Muscle of leg (tissue), 3 donors: ENCODE measurements at regions not wholly inside any gene's neighbourhood (a gene's known extent, or its start where the extent isn't known, plus 50 kb on each side); places are given as distances from the start of the nearest gene placed in this dataset.

ENCODE experiments used
- DNase-seq: peaks from one replicate; pipeline ENCODE4 v3.0.0; 2013
- H3K27ac ChIP-seq: one replicate; pipeline ENCODE4 v1.5.1; 2013; ENCODE audit warnings: mild to moderate bottlenecking, low read length, control low read depth
- H3K27me3 ChIP-seq: one replicate; pipeline ENCODE4 v1.6.1; 2013; ENCODE audit warnings: low read length; ENCODE audit not compliant: control insufficient read depth, insufficient read depth
- H3K36me3 ChIP-seq: one replicate; pipeline ENCODE4 v1.6.1; 2013; ENCODE audit warnings: low read length; ENCODE audit not compliant: control insufficient read depth, insufficient read depth
- H3K4me1 ChIP-seq: one replicate; pipeline ENCODE4 v1.6.1; 2013; ENCODE audit warnings: low read length; ENCODE audit not compliant: control insufficient read depth, insufficient read depth
- H3K4me3 ChIP-seq: one replicate; pipeline ENCODE4 v1.5.1; 2013; ENCODE audit warnings: low read length, control low read depth
- H3K9me3 ChIP-seq: replicated peaks from 2 replicates; pipeline ENCODE4 v1.6.1; 2013; ENCODE audit warnings: low read depth, low read length; ENCODE audit not compliant: control insufficient read depth
- WGBS: methylation state at CpG from one replicate; pipeline ENCODE4 v1.1.5; 2013; ENCODE audit warnings: missing lambda C conversion rate; ENCODE audit not compliant: insufficient coverage; 5-methylcytosine and 5-hydroxymethylcytosine counted together

- H3K9me3 ChIP-seq, result no peaks in the 10 kb centered on the region
- no peak overlapping the region for H3K27ac ChIP-seq
- H3K36me3 ChIP-seq, result no peaks in the 10 kb centered on the region
- no CpG with 5 or more reads among the region's 3 CpGs for WGBS
- no peaks in the 10 kb centered on the region for H3K4me1 ChIP-seq
- DNase-seq, result no peak
- no peak overlapping the region for H3K4me3 ChIP-seq
- H3K27me3 ChIP-seq, result no peaks in the 10 kb centered on the region
These were observed 351.5 kb downstream of the TMA16 start for GRCh38 chr4:163846008-163846407.

- H3K36me3 ChIP-seq, result no peaks in the 10 kb centered on the region
- no CpG with 5 or more reads among the region's 3 CpGs for WGBS
- H3K9me3 ChIP-seq, result no peaks in the 10 kb centered on the region
- no peaks in the 10 kb centered on the region for H3K4me1 ChIP-seq
- H3K4me3 ChIP-seq, result no peak overlapping the region
- H3K27me3 ChIP-seq, result no peaks in the 10 kb centered on the region
- no peak overlapping the region for H3K27ac ChIP-seq
- no peak for DNase-seq
These were observed 357.8 kb downstream of the TMA16 start for GRCh38 chr4:163852246-163852645.

- H3K27me3 ChIP-seq, result no peaks in the 10 kb centered on the region
- no peaks in the 10 kb centered on the region for H3K4me1 ChIP-seq
- no peak overlapping the region for H3K27ac ChIP-seq
- no peaks in the 10 kb centered on the region for H3K9me3 ChIP-seq
- WGBS, result no CpG with 5 or more reads among the region's 3 CpGs
- DNase-seq, result no peak
- no peak overlapping the region for H3K4me3 ChIP-seq
- no peaks in the 10 kb centered on the region for H3K36me3 ChIP-seq
These were observed 363.4 kb downstream of the TMA16 start for GRCh38 chr4:163857903-163858302.

GRCh38 chr4:163858515-163858914, 364.0 kb downstream of the TMA16 start:
- no peak for DNase-seq
- Histone ChIP-seq H3K27me3 (no peaks in the 10 kb centered on the region), H3K9me3 (no peaks in the 10 kb centered on the region), H3K4me1 (no peaks in the 10 kb centered on the region), H3K36me3 (no peaks in the 10 kb centered on the region), H3K4me3 (no peak overlapping the region), H3K27ac (no peak overlapping the region)
- no CpG with 5 or more reads among the region's 3 CpGs for WGBS

- Histone ChIP-seq H3K27ac (no peak overlapping the region), H3K4me1 (no peaks in the 10 kb centered on the region), H3K27me3 (no peaks in the 10 kb centered on the region), H3K36me3 (no peaks in the 10 kb centered on the region), H3K9me3 (no peaks in the 10 kb centered on the region), H3K4me3 (no peak overlapping the region)
- DNase-seq, result no peak
- WGBS, result 86% methylated on average over 1 of the region's 2 CpGs
These were observed 368.6 kb downstream of the TMA16 start for GRCh38 chr4:163863082-163863481.

- DNase-seq, result no peak
- H3K4me3 ChIP-seq, result no peak overlapping the region
- H3K4me1 ChIP-seq, result no peaks in the 10 kb centered on the region
- no CpG with 5 or more reads among the region's 1 CpG for WGBS
- H3K36me3 ChIP-seq, result no peaks in the 10 kb centered on the region
- H3K27me3 ChIP-seq, result no peaks in the 10 kb centered on the region
- no peaks in the 10 kb centered on the region for H3K9me3 ChIP-seq
- H3K27ac ChIP-seq, result no peak overlapping the region
These were observed 370.5 kb downstream of the TMA16 start for GRCh38 chr4:163865010-163865409.

GRCh38 chr4:163866728-163867315, 372.3 kb downstream of the TMA16 start:
- Histone ChIP-seq H3K9me3 (no peaks in the 10 kb centered on the region), H3K27ac (no peak overlapping the region), H3K4me1 (no peaks in the 10 kb centered on the region), H3K27me3 (no peaks in the 10 kb centered on the region), H3K36me3 (no peaks in the 10 kb centered on the region), H3K4me3 (no peak overlapping the region)
- DNase-seq, result no peak
- WGBS, result 70% methylated on average over 1 of the region's 3 CpGs

GRCh38 chr4:163868445-163868844, 374.0 kb downstream of the TMA16 start:
- Histone ChIP-seq H3K27ac (no peak overlapping the region), H3K9me3 (no peaks in the 10 kb centered on the region), H3K4me3 (no peak overlapping the region), H3K36me3 (no peaks in the 10 kb centered on the region), H3K4me1 (no peaks in the 10 kb centered on the region), H3K27me3 (no peaks in the 10 kb centered on the region)
- DNase-seq, result no peak
- no CpG with 5 or more reads among the region's 2 CpGs for WGBS

- DNase-seq, result no peak
- WGBS, result no CpG with 5 or more reads among the region's 1 CpG
- H3K4me3 ChIP-seq, result no peak overlapping the region
- no peaks in the 10 kb centered on the region for H3K27me3 ChIP-seq
- H3K4me1 ChIP-seq, result no peaks in the 10 kb centered on the region
- no peaks in the 10 kb centered on the region for H3K36me3 ChIP-seq
- H3K27ac ChIP-seq, result no peak overlapping the region
- H3K9me3 ChIP-seq, result no peaks in the 10 kb centered on the region
These were observed 376.6 kb downstream of the TMA16 start for GRCh38 chr4:163871078-163871477.

GRCh38 chr4:163875327-163875726, 380.8 kb downstream of the TMA16 start:
- no peaks in the 10 kb centered on the region for H3K36me3 ChIP-seq
- H3K27me3 ChIP-seq, result no peaks in the 10 kb centered on the region
- DNase-seq, result no peak
- no peak overlapping the region for H3K27ac ChIP-seq
- no peak overlapping the region for H3K4me3 ChIP-seq
- no CpG with 5 or more reads among the region's 4 CpGs for WGBS
- no peaks in the 10 kb centered on the region for H3K4me1 ChIP-seq
- H3K9me3 ChIP-seq, result no peaks in the 10 kb centered on the region
